Mesothelial cell of epicardium (in vitro differentiated cells): ENCODE measurements at regions not wholly inside any gene's neighbourhood (a gene's known extent, or its start where the extent isn't known, plus 50 kb on each side); places are given as distances from the start of the nearest gene placed in this dataset.
A peak's percentile ranks its signal among the peaks of the same experiment; 100 is the strongest.

Experiments used
- DNase-seq, 2 experiments: peaks; one replicate each; pipeline ENCODE4 v3.0.0; 2021; ENCODE audit warnings: low spot score in 2 of 2; ENCODE audit not compliant: unreplicated experiment in 2 of 2
- H3K27ac Mint-ChIP-seq: 2 replicates; pipeline ENCODE4 v1.8.0; 2021; ENCODE audit warnings: mixed read lengths
- H3K27me3 Mint-ChIP-seq: 2 replicates; pipeline ENCODE4 v1.8.0; 2021; ENCODE audit warnings: low read depth, mixed read lengths
- H3K36me3 Mint-ChIP-seq: 2 replicates; pipeline ENCODE4 v1.8.0; 2021; ENCODE audit warnings: mixed read lengths
- H3K4me1 Mint-ChIP-seq: 2 replicates; pipeline ENCODE4 v1.8.0; 2021; ENCODE audit warnings: mixed read lengths
- H3K4me3 Mint-ChIP-seq: 2 replicates; pipeline ENCODE4 v1.8.0; 2021; ENCODE audit warnings: mild to moderate bottlenecking, moderate library complexity, mixed read lengths
- H3K9me3 Mint-ChIP-seq: 2 replicates; pipeline ENCODE4 v1.8.0; 2021; ENCODE audit warnings: mixed read lengths
- CTCF ChIP-seq: fragments of 200-600 bp; sonication (generic); IDR thresholded peaks from one replicate; pipeline ENCODE4 v1.5.0; 2021; ENCODE audit warnings: antibody characterized with exemption; ENCODE audit not compliant: unreplicated experiment

DNA sequence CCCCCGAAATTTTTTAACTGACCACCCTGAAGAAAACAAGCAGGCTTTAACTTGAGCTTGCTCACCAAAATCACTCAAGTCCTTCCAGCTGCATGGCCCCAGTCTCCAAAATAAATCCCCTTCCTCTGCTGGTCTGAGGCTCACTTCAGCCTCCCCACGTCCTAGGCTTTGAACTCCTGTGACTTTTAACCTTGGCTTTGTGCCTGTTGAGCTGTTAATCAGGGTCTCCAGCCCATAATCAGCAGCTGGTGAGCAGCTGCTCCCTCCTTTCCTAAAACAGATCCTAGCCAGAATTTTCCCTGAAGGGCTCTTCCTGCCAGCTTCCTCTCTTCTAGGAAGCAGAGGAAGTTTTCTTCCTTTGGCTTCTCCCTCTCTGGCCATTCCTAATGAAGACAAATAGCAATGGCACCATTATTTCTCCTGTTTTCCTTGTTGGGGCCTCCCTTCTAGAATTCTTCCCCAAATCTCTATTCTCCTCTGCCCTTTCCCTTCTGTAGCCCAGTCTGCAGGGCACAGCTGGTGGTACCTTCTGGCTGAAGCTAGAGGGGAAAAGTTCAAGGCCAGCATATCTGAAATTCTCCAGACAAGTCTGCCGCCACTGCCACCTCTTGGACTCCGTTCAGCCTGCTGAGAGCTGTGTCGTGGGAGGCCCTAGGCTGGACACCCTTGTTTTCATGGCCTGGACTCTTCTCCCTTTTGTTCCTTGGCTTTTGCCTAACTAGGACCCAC is 152.1 kb downstream of the NOC3L start:
- no peaks in the 10 kb centered on the region for H3K36me3 Mint-ChIP-seq
- peak overlapping the region; percentile 87 for H3K27ac Mint-ChIP-seq
- peaks cover 5% of the 10 kb centered on the region for H3K27me3 Mint-ChIP-seq
- peaks cover 14% of the 10 kb centered on the region for H3K4me1 Mint-ChIP-seq
- TF ChIP-seq CTCF: no peak
- no peak for DNase-seq
- no peak overlapping the region for H3K4me3 Mint-ChIP-seq
- H3K9me3 Mint-ChIP-seq: peaks cover 14% of the 10 kb centered on the region

GRCh38 chr10:94211169-94211510 is 151.6 kb downstream of the NOC3L start:
- Mint-ChIP-seq H3K27ac (no peak overlapping the region), H3K9me3 (peaks cover 9% of the 10 kb centered on the region), H3K4me1 (peaks cover 12% of the 10 kb centered on the region), H3K27me3 (peaks cover 6% of the 10 kb centered on the region), H3K36me3 (no peaks in the 10 kb centered on the region), H3K4me3 (no peak overlapping the region)
- DNase-seq: no peak
- no peak for TF ChIP-seq CTCF

DNA sequence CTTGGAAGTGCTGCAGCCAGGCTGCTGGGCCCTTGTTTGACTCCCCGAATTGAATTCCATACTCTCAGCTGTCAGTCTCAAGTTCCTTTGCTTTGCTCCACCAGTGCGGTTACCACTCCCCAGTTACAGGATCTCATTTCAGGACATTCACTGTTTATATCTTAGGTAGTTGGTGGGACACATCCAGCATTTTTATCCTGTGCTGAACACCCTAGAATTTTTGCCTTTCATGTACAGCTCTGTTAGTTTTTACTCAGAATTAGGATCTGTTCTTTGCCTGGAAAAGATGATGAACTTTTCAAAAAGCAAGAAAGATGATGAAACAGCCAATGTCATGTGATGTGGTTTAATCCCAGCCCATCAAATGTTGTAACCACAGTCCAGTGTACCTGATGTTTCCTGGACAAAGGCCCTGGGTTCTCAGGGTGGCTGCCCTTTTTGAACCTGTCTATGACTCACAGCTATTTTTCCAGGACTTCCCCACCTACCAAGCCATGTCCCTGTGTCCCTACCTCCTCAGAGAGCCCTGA is 149.7 kb downstream of the NOC3L start:
- no peak for TF ChIP-seq CTCF
- no peak overlapping the region for H3K27ac Mint-ChIP-seq

DNA sequence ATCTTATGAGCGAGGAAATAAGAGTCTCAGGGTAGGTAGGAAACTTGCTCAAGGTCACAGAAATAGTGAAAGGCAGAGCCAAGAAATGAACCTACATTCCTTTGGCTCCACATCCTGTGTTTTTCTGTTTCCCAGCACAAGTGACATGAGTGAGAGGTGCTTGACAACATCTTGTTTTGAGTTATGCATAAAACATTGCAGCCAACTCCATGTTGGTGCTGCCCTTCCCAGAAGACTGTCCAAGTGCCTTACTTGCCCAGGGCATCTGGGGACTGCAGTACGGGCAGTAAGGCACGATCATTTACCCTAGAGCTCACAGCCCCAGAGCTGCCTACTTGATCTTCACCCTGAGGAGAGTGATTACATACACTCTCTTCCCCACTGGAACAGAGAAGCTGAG is 148.8 kb downstream of the NOC3L start:
- H3K4me1 Mint-ChIP-seq: peaks cover 12% of the 10 kb centered on the region
- H3K36me3 Mint-ChIP-seq: no peaks in the 10 kb centered on the region
- H3K27me3 Mint-ChIP-seq: peaks cover 6% of the 10 kb centered on the region
- no peak overlapping the region for H3K27ac Mint-ChIP-seq
- no peaks in the 10 kb centered on the region for H3K9me3 Mint-ChIP-seq
- H3K4me3 Mint-ChIP-seq: no peak overlapping the region
- DNase-seq: no peak
- TF ChIP-seq CTCF: no peak

More for the DNA sequence above, 149.7 kb downstream of the NOC3L start:
- H3K9me3 Mint-ChIP-seq: no peaks in the 10 kb centered on the region
- peaks cover 12% of the 10 kb centered on the region for H3K4me1 Mint-ChIP-seq
- H3K27me3 Mint-ChIP-seq: peaks cover 6% of the 10 kb centered on the region
- DNase-seq: no peak
- H3K36me3 Mint-ChIP-seq: no peaks in the 10 kb centered on the region
- no peak overlapping the region for H3K4me3 Mint-ChIP-seq

GRCh38 chr10:94214481-94214893 is 148.3 kb downstream of the NOC3L start:
- no peak overlapping the region for H3K27ac Mint-ChIP-seq
- peaks cover 6% of the 10 kb centered on the region for H3K27me3 Mint-ChIP-seq
- no peak for DNase-seq
- H3K4me3 Mint-ChIP-seq: no peak overlapping the region
- no peaks in the 10 kb centered on the region for H3K9me3 Mint-ChIP-seq
- no peak for TF ChIP-seq CTCF
- H3K36me3 Mint-ChIP-seq: no peaks in the 10 kb centered on the region
- H3K4me1 Mint-ChIP-seq: peaks cover 12% of the 10 kb centered on the region
